GM12864 (cell line): ENCODE measurements at regions not wholly inside any gene's neighbourhood (a gene's known extent, or its start where the extent isn't known, plus 50 kb on each side); places are given as distances from the start of the nearest gene placed in this dataset.
"Not testable (repeated sequence)": the region's sequence is repeated elsewhere in the genome, so short reads cannot be mapped to it uniquely, and the experiment has no call there.

Source experiments
- DNase-seq: peaks from one replicate; pipeline ENCODE4 v3.0.0-alpha.2; 2011; ENCODE audit warnings: low read depth
- H3K4me3 ChIP-seq: 2 replicates; pipeline ENCODE4 v1.5.1; 2011; ENCODE audit warnings: mild to moderate bottlenecking, low read depth, low read length, control low read depth
- TF ChIP-seq, protein P1 (sequence below): IDR thresholded peaks from 2 replicates; pipeline ENCODE4 v1.5.1; 2011; ENCODE audit warnings: low read depth, mild to moderate bottlenecking, moderate library complexity, low read length, control low read depth, inconsistent platforms; ENCODE audit errors: missing control alignments

DNA sequence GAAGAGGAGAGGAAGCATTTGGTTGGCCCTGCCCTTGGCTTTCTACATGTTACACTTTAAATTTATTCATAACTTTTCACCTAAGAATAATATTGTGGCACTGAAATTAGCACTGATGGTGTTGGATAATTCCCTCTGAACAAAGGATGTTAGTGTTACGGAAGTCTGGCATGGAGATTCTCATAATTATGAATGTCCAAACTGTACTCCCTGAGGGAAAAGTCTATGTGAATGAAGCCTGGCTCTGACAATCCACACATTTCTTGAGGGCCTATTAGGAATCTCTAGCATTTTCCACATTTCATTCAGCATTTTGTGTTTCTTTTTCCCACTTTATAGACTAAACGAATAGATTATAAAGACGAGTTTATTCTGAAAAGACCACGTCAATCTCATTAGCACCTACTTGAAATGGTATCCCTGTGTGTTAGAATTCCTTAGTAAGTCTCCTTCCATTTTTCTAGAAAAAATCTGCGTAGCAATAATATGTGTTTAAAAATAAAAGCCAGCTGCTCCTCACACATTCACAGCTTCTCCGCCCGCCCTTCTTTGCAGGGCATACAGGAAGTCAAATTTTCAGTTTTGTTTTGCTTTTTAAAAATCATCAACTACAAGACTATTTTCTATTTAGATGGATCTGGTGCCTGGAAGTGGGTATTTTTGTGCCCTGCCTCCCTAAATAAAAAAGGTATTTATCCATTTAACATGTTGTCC lies 131.8 kb upstream of the PALS2 start:
- TF ChIP-seq, protein P1, sequence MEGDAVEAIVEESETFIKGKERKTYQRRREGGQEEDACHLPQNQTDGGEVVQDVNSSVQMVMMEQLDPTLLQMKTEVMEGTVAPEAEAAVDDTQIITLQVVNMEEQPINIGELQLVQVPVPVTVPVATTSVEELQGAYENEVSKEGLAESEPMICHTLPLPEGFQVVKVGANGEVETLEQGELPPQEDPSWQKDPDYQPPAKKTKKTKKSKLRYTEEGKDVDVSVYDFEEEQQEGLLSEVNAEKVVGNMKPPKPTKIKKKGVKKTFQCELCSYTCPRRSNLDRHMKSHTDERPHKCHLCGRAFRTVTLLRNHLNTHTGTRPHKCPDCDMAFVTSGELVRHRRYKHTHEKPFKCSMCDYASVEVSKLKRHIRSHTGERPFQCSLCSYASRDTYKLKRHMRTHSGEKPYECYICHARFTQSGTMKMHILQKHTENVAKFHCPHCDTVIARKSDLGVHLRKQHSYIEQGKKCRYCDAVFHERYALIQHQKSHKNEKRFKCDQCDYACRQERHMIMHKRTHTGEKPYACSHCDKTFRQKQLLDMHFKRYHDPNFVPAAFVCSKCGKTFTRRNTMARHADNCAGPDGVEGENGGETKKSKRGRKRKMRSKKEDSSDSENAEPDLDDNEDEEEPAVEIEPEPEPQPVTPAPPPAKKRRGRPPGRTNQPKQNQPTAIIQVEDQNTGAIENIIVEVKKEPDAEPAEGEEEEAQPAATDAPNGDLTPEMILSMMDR, result no peak
- DNase-seq, result no peak
- no peak overlapping the region for H3K4me3 ChIP-seq

DNA sequence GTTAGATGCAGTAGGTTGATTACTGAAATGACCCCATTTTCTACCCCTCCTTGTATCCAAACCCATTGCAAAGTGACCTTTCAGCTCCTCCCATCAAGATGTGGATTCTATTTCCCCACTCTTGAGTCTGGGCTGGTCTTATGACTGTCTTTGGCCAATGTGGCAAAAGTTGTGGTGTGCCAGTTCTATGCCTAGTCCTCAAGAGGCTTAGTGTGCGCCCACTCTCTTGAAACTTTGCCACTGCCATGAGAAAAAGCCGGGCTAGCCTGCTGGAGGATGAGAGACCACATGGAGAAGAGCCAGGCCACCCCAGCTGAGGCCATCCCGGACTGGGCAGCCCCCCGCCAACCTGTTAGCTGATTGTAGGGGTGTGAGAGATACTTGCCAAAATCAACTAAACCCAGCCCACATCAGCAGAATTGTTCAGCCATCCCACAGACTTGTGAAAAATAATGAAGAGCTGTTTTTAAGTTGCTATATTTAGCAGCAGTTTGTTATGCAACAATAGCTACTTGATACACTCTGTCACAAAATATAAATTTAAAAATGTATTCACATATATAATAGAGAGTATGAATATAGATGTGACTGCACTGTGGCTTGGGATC lies 131.0 kb upstream of the PALS2 start:
- TF ChIP-seq, protein P1, result no peak
- DNase-seq, result no peak

DNA sequence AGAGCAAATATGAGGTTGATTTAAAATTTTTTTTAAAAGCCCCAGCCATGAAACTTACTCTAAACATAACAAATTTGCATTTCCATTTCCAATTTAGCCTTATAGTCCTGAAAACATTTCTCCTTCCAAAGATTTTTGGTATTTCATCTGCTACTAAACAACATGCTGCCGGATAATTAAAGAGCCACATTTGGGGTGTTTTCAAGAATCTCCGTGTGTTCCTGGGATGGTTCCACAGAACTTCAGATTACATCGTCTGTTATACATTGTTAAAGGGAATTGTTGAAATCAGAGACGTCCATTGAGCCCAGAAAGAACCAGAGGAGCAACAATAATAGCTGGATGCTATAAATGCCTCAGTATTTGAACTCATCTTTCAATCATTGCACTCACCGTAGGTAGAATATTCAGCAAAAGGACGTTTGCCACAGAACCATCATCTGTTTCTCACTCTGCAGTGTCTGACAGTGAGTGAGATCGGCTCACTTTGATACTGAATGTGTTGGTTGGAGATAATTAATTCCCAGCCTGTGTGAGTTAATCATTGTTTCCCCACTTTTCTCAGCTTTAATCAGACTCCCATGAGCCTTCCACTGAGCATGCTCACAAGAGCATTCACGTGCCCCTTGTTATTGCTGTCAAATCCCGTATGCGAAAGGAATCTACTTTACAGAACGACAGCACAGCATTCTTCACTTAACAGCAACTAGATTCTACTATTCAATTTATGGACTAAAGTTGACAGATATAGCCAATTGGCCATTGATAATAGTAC lies 128.4 kb upstream of the PALS2 start:
- DNase-seq, result no peak
- TF ChIP-seq, protein P1, result no peak

More for the DNA sequence above, 131.0 kb upstream of the PALS2 start:
- H3K4me3 ChIP-seq, result no peak overlapping the region

DNA sequence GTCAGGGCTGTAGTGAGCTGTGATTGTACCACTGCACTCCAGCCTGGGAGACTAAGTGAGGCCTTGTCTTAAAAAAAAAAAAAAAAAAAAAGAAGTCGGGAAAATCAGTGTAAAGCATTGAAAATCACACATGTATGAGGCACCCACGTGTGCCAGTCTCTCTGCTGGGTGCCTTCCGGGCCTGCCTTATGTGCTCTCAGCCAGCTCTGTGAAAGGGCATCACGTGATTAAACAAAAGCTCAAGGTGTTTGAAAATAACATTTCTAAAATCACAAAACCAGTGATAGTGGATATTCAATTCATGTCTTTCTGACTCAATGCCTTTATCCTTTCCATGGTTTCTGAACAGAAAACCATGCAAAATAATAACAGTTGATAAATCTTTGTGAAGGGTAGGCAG lies 125.2 kb upstream of the PALS2 start:
- DNase-seq, result no peak
- TF ChIP-seq, protein P1, result no peak

More for the DNA sequence above, 128.4 kb upstream of the PALS2 start:
- H3K4me3 ChIP-seq, result no peak overlapping the region

DNA sequence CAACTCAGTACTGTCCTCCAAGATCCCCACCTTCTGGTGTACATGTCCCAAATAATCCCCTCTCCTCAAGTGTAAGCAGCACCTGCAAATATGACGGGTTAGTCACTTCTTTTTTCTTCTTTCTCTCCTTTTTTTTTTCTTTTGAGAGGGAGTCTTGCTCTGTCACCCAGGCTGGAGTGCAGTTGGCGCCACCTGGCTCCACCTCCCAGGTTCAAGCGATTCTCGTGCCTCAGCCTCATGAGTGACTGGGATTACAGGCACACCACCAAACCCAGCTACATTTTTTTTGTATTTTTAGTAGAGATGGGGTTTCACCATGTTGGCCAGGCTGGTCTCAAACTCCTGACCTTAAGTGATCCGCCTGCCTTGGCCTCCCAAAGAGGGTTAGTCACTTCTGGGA lies 123.8 kb upstream of the PALS2 start:
- not testable (repeated sequence) for H3K4me3 ChIP-seq, DNase-seq

More for the DNA sequence above, 125.2 kb upstream of the PALS2 start:
- H3K4me3 ChIP-seq, result no peak overlapping the region

DNA sequence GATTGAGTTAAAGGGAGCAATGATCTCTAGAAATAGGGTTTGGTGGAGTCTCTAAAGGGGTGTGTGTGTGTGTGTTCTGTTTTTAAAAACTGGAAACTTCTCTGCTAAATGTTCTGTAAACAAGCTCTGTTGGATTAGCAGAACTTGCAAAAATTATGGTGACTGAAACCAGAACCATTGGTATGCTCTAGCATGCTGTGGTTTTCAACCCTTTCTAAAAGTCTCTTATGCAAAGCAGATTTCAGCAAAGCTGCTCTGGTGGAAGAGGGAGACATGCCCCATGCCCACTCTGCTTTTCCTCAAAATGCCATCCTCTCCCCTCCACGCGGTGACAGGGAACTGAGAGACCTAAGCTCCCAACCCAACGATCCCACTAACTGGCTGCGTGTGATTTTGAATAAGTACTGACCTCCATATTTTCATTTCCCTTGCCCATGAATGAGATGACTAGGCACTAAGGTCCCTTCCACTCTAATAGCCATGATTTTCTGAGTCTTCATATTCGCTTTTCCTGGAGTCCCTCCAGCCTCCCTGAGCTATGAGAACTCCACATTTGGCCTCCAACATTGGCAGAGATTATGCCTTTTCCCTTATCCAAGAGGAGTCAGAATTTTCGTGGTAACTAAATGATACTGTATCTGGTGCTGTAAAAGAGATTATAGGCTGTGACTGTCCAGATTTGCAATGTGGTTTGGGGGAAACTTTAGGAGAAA lies 117.3 kb upstream of the PALS2 start:
- H3K4me3 ChIP-seq, result no peak overlapping the region
- TF ChIP-seq, protein P1, result no peak
- peak; percentile 60 for DNase-seq
